ENCODE measurements at regions not wholly inside any gene's neighbourhood (a gene's known extent, or its start where the extent isn't known, plus 50 kb on each side); places are given as distances from the start of the nearest gene placed in this dataset.

- H3K4me1 ChIP-seq, result no peaks in the 10 kb centered on the region
- H3K27me3 ChIP-seq, result no peaks in the 10 kb centered on the region
- intact Hi-C loops (cut with DNase I), result no loop called here
- TF ChIP-seq POLR2AphosphoS5 (IDR thresholded peaks at IDR 0.05; ENCODE audit: insufficient read depth in 1 of 2, low read depth in 1 of 2) (no peak), CTCF (IDR thresholded peaks at IDR 0.05) (no peak), POLR2A (IDR thresholded peaks at IDR 0.05) (no peak)
- DNase-seq (ENCODE audit: extremely low spot score in 2 of 2), result no peak
- H3K36me3 ChIP-seq, result no peaks in the 10 kb centered on the region
- no peak overlapping the region for H3K4me3 ChIP-seq
- no peak overlapping the region for H3K27ac ChIP-seq
- H3K9me3 ChIP-seq, result no peaks in the 10 kb centered on the region
Measured at GRCh38 chr4:57274082-57274481, 163.9 kb upstream of the IGFBP7 start.

GRCh38 chr4:57270346-57270745 lies 160.2 kb upstream of the IGFBP7 start:
- Histone ChIP-seq H3K36me3 (no peaks in the 10 kb centered on the region), H3K4me1 (no peaks in the 10 kb centered on the region), H3K27me3 (no peaks in the 10 kb centered on the region), H3K4me3 (no peak overlapping the region), H3K27ac (no peak overlapping the region), H3K9me3 (no peaks in the 10 kb centered on the region)
- no peak for TF ChIP-seq POLR2AphosphoS5 (IDR thresholded peaks at IDR 0.05; ENCODE audit: insufficient read depth in 1 of 2, low read depth in 1 of 2)
- TF ChIP-seq CTCF (IDR thresholded peaks at IDR 0.05), result no peak
- no peak for TF ChIP-seq POLR2A (IDR thresholded peaks at IDR 0.05)
- DNase-seq (ENCODE audit: extremely low spot score in 2 of 2), result no peak
- intact Hi-C loops (cut with DNase I), result no loop called here

- H3K4me3 ChIP-seq, result no peak overlapping the region
- DNase-seq (ENCODE audit: extremely low spot score in 2 of 2), result no peak
- H3K36me3 ChIP-seq, result no peaks in the 10 kb centered on the region
- no peaks in the 10 kb centered on the region for H3K4me1 ChIP-seq
- H3K27ac ChIP-seq, result no peak overlapping the region
- no peaks in the 10 kb centered on the region for H3K9me3 ChIP-seq
- intact Hi-C loops (cut with DNase I), result no loop called here
- no peak for TF ChIP-seq POLR2A (IDR thresholded peaks at IDR 0.05)
- TF ChIP-seq CTCF (IDR thresholded peaks at IDR 0.05), result no peak
- TF ChIP-seq POLR2AphosphoS5 (IDR thresholded peaks at IDR 0.05; ENCODE audit: insufficient read depth in 1 of 2, low read depth in 1 of 2), result no peak
- H3K27me3 ChIP-seq, result no peaks in the 10 kb centered on the region
Measured at GRCh38 chr4:57265831-57266582, 155.8 kb upstream of the IGFBP7 start.

- H3K4me1 ChIP-seq, result no peaks in the 10 kb centered on the region
- H3K9me3 ChIP-seq, result no peaks in the 10 kb centered on the region
- no peak for DNase-seq (ENCODE audit: extremely low spot score in 2 of 2)
- H3K36me3 ChIP-seq, result no peaks in the 10 kb centered on the region
- intact Hi-C loops (cut with DNase I), result no loop called here
- H3K27ac ChIP-seq, result no peak overlapping the region
- TF ChIP-seq POLR2AphosphoS5 (IDR thresholded peaks at IDR 0.05; ENCODE audit: insufficient read depth in 1 of 2, low read depth in 1 of 2) (no peak), CTCF (IDR thresholded peaks at IDR 0.05) (no peak), POLR2A (IDR thresholded peaks at IDR 0.05) (no peak)
- H3K4me3 ChIP-seq, result no peak overlapping the region
- H3K27me3 ChIP-seq, result no peaks in the 10 kb centered on the region
Measured at GRCh38 chr4:57254754-57255153, 144.6 kb upstream of the IGFBP7 start.

GRCh38 chr4:57249083-57249482 lies 138.9 kb upstream of the IGFBP7 start:
- intact Hi-C loops (cut with DNase I), result no loop called here
- TF ChIP-seq POLR2A (IDR thresholded peaks at IDR 0.05) (no peak), CTCF (IDR thresholded peaks at IDR 0.05) (no peak), POLR2AphosphoS5 (IDR thresholded peaks at IDR 0.05; ENCODE audit: insufficient read depth in 1 of 2, low read depth in 1 of 2) (no peak)

More at GRCh38 chr4:57249083-57249482, 138.9 kb upstream of the IGFBP7 start:
- Histone ChIP-seq H3K36me3 (no peaks in the 10 kb centered on the region), H3K4me1 (no peaks in the 10 kb centered on the region), H3K27me3 (no peaks in the 10 kb centered on the region), H3K27ac (no peak overlapping the region), H3K4me3 (no peak overlapping the region), H3K9me3 (no peaks in the 10 kb centered on the region)
- DNase-seq (ENCODE audit: extremely low spot score in 2 of 2), result no peak
